Liver (tissue), 7 donors: ENCODE measurements at regions not wholly inside any gene's neighbourhood (a gene's known extent, or its start where the extent isn't known, plus 50 kb on each side); places are given as distances from the start of the nearest gene placed in this dataset.
A peak's percentile ranks its signal among the peaks of the same experiment; 100 is the strongest.

Experiments used
- DNase-seq: peaks from one replicate; pipeline ENCODE4 v3.0.0-alpha.2; 2017; ENCODE audit warnings: low spot score
- H3K27ac ChIP-seq, 2 donors: one replicate each; pipeline ENCODE4 v1.7.0; 2013; ENCODE audit warnings: inconsistent platforms in 2 of 2, low read length in 2 of 2, control low read depth in 1 of 2, low read depth in 1 of 2, mild to moderate bottlenecking in 1 of 2
- H3K27me3 ChIP-seq, 4 donors: one replicate each; pipeline versions ENCODE4 v1.6.1 to v1.7.0; 2013; ENCODE audit warnings: low read length in 3 of 4, inconsistent platforms in 1 of 4, mild to moderate bottlenecking in 1 of 4, moderate library complexity in 1 of 4; ENCODE audit not compliant: control insufficient read depth in 4 of 4, insufficient read depth in 4 of 4
- H3K36me3 ChIP-seq, 4 donors: one replicate each; pipeline versions ENCODE4 v1.6.1 to v1.7.0; 2013; ENCODE audit warnings: low read length in 3 of 4, mild to moderate bottlenecking in 3 of 4, low read depth in 1 of 4, moderate library complexity in 1 of 4; ENCODE audit not compliant: control insufficient read depth in 4 of 4, insufficient read depth in 3 of 4
- H3K4me1 ChIP-seq, 4 donors: one replicate each; pipeline versions ENCODE4 v1.6.1 to v1.7.0; 2013; ENCODE audit warnings: low read length in 3 of 4, mild to moderate bottlenecking in 3 of 4, moderate library complexity in 1 of 4; ENCODE audit not compliant: control insufficient read depth in 4 of 4, insufficient read depth in 4 of 4
- H3K4me3 ChIP-seq, 3 donors: one replicate each; pipeline versions ENCODE4 v1.6.1 to v1.7.0; 2013; ENCODE audit warnings: low read length in 3 of 3, control low read depth in 1 of 3, low read depth in 1 of 3, mild to moderate bottlenecking in 1 of 3
- H3K9ac ChIP-seq, 2 donors: one replicate each; pipeline ENCODE4 v1.7.0; 2013; ENCODE audit warnings: low read length in 2 of 2, mild to moderate bottlenecking in 2 of 2, moderate library complexity in 2 of 2, control low read depth in 1 of 2, low read depth in 1 of 2
- H3K9me3 ChIP-seq, 4 donors: one replicate each; pipeline versions ENCODE4 v1.6.1 to v1.7.0; 2013; ENCODE audit warnings: low read length in 3 of 4; ENCODE audit not compliant: control insufficient read depth in 4 of 4
- ATF3 ChIP-seq: IDR thresholded peaks from 2 replicates; pipeline ENCODE4 v1.6.1; 2016; ENCODE audit warnings: antibody characterized with exemption
- HNF4A ChIP-seq, 2 donors: conservative IDR thresholded peaks; 2 replicates each; pipeline ENCODE4 v1.6.1; 2016; ENCODE audit warnings: antibody characterized with exemption in 2 of 2, mild to moderate bottlenecking in 2 of 2
- HNF4G ChIP-seq: IDR thresholded peaks from 2 replicates; pipeline ENCODE4 v1.6.1; 2016; ENCODE audit warnings: antibody characterized with exemption
- JUND ChIP-seq, 2 donors: IDR thresholded peaks; 2 replicates each; pipeline ENCODE4 v1.6.1; 2016; ENCODE audit warnings: antibody characterized with exemption in 2 of 2
- MAX ChIP-seq: IDR thresholded peaks from 2 replicates; pipeline ENCODE4 v1.6.1; 2016; ENCODE audit warnings: antibody characterized with exemption
- RAD21 ChIP-seq, 2 donors: IDR thresholded peaks; 2 replicates each; pipeline ENCODE4 v1.6.1; 2016; ENCODE audit warnings: antibody characterized with exemption in 2 of 2, mild to moderate bottlenecking in 2 of 2
- REST ChIP-seq: IDR thresholded peaks from 2 replicates; pipeline ENCODE4 v1.6.1; 2016; ENCODE audit warnings: antibody characterized with exemption, mild to moderate bottlenecking
- RXRA ChIP-seq, 2 donors: IDR thresholded peaks; 2 replicates each; pipeline ENCODE4 v1.6.1; 2017 to 2018; ENCODE audit warnings: antibody characterized with exemption in 2 of 2, mild to moderate bottlenecking in 1 of 2
- SP1 ChIP-seq: IDR thresholded peaks from 2 replicates; pipeline ENCODE4 v1.6.1; 2018; ENCODE audit warnings: antibody characterized with exemption, mild to moderate bottlenecking
- WGBS: extraction: QIAGEN DNeasy Blood & Tissue Kit; methylation state at CpG from one replicate; pipeline ENCODE4 v1.1.7; 2013; 5-methylcytosine and 5-hydroxymethylcytosine counted together
- donor health status: healthy.
- donor health status: healthy.
- donor health status: healthy.
- donor health status: healthy.

DNA sequence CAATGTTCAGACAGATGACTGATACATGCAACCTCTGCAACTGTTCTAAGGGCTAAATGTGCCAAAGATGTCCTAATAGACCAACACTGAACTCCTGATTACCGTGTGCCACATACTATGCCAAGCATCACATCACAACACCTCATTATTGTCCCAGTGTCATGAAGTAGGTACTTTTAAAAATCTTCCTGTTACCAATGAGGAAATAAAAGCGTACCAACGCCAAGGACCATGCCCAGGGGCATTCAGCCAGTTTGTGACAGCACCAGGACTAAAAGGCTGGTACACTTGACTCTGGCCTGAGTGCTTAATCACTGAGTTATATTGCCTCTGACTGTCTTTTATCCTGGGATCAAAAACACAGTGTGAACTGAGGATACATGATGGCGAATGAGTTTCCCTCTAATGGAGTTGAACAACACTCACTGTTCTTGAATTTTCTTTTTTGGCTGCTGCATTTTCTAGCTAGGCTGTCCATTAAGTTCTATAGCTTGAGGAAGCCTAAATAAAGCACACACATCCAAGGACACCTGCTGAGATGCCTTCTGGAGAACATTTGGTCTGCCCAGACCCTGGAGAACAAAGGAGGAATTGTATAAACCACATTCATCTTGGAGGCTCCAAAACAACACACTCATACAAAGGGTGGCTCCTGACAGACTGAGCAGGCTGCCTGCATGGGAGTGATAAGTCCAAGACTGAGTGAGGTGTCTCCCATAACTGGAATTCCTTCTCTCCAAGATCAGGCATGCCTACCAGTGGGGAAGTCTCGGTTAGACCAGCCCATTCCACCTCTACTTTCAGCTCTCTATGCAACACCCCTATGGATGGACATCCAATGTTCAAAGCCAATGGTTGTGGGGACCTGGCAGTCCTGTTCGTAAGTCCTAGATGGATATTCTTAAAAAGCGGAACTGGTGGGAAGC, 126.7 kb upstream of the PRICKLE2 start:
- Histone ChIP-seq H3K4me3 (no peak overlapping the region), H3K27ac (peak overlapping the region in 1 of 2 donors; percentile 19), H3K4me1 (peaks cover 0 to 3% (median 0%) of the 10 kb centered on the region in 4 donors), H3K27me3 (no peaks in the 10 kb centered on the region), H3K36me3 (no peaks in the 10 kb centered on the region), H3K9ac (no peak overlapping the region), H3K9me3 (no peaks in the 10 kb centered on the region)
- no peak for TF ChIP-seq REST
- no peak for TF ChIP-seq MAX
- no peak for TF ChIP-seq JUND (IDR thresholded peaks at IDR 0.05)
- TF ChIP-seq SP1, result no peak
- no peak for TF ChIP-seq RAD21 (IDR thresholded peaks at IDR 0.05)
- TF ChIP-seq HNF4A (conservative IDR thresholded peaks at IDR 0.05), result no peak
- TF ChIP-seq HNF4G, result no peak
- no peak for TF ChIP-seq ATF3
- WGBS, result 88% methylated on average over 7 of the region's 7 CpGs
- no peak for DNase-seq

DNA sequence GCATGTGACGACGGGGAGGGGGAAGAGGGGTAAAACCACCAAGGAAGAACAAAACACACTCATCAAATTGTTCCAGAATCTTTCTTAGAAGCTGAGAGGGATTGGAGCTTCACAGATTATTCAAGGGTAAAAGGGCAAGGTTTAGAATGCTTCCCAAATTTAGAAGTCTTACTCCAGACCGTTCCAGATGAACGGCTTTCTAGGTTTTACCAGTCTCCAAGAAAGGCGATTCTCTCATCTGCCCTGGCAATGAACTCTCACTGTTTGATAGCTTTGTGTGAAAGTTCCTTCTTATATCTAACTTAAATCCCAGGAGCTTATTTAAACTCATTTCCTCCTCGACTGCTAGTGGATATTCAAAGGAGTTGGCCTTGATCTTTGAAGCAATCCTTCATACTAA, 124.3 kb upstream of the PRICKLE2 start:
- no peak overlapping the region for H3K9ac ChIP-seq
- peaks cover 0 to 3% (median 0%) of the 10 kb centered on the region in 4 donors for H3K4me1 ChIP-seq
- WGBS, result 65% methylated on average over 6 of the region's 6 CpGs
- H3K4me3 ChIP-seq, result no peak overlapping the region
- H3K36me3 ChIP-seq, result no peaks in the 10 kb centered on the region
- no peak overlapping the region for H3K27ac ChIP-seq
- H3K9me3 ChIP-seq, result no peaks in the 10 kb centered on the region
- H3K27me3 ChIP-seq, result no peaks in the 10 kb centered on the region
- TF ChIP-seq RXRA (IDR thresholded peaks at IDR 0.05) (peak in 1 of 2 donors; percentile 19), REST (no peak)
- no peak for DNase-seq
